GM10266 (cell line): ENCODE measurements at regions not wholly inside any gene's neighbourhood (a gene's known extent, or its start where the extent isn't known, plus 50 kb on each side); places are given as distances from the start of the nearest gene placed in this dataset.

Experiments
- DNase-seq: peaks from one replicate; pipeline ENCODE4 v3.0.0; 2012; ENCODE audit errors: extremely low spot score
- TF ChIP-seq, protein P1 (sequence below): IDR thresholded peaks from 2 replicates; pipeline ENCODE4 v1.5.1; 2012; ENCODE audit warnings: mild to moderate bottlenecking, low read depth; ENCODE audit not compliant: control insufficient read depth, insufficient read depth; ENCODE audit errors: missing control alignments

DNA sequence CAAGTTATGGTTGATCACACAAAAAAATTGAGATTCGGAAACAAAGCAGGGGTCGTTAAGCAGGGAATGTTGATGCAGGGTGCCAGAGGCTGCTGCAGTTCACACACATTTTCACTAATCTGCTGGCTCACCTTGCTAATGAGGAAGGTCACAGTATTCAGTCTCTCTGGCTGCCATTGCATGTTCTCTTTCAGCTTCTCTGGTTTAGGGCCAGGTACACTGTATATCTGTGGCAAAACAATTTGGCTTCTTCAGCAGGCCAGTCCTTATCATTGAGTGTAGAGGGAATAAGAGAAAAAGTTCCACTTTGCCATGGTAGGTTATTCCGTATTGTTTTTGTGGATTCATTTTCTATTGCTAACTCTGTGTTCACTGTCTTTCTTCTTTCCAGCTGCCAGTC lies 283.7 kb upstream of the ANO3 start:
- no peak for DNase-seq
- TF ChIP-seq, protein P1, sequence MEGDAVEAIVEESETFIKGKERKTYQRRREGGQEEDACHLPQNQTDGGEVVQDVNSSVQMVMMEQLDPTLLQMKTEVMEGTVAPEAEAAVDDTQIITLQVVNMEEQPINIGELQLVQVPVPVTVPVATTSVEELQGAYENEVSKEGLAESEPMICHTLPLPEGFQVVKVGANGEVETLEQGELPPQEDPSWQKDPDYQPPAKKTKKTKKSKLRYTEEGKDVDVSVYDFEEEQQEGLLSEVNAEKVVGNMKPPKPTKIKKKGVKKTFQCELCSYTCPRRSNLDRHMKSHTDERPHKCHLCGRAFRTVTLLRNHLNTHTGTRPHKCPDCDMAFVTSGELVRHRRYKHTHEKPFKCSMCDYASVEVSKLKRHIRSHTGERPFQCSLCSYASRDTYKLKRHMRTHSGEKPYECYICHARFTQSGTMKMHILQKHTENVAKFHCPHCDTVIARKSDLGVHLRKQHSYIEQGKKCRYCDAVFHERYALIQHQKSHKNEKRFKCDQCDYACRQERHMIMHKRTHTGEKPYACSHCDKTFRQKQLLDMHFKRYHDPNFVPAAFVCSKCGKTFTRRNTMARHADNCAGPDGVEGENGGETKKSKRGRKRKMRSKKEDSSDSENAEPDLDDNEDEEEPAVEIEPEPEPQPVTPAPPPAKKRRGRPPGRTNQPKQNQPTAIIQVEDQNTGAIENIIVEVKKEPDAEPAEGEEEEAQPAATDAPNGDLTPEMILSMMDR = no peak

DNA sequence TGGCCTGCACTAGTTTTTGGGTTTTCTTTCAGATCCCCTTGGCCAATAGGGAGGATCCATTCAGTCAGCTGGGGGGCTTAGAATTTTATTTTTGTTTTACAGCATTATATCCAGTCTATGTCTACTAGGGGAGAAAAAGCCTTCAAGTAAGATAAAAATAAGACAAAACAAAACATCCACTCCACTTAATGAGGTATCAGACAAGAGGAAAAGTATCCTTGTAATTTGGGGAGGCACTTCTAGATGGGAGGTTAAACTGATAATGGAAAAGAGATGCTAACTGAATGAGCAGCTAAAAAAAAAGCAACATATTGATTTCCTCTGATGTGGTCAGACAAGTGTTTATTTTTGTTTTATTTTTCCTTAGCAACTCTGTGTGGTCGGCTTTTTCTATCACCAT lies 278.0 kb upstream of the ANO3 start:
- no peak for DNase-seq
- TF ChIP-seq, protein P1 = no peak

DNA sequence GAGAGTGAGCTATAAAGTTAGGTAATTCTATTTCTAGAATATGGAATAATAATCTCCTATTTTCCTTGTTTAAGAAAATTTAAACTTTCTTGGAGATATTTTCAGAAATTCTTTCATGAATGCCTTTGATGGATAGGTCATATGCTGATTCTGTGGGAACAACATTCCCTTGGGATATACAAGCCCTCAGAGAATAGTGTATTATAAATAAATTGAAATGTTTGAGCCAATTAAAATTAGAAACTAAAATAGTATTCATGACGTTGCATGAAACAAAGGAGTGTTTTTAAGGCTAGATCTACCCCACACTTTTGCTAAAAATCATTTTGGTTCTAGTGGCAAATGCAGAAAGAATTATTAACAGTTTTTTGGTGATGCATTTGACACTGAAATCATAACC lies 269.3 kb upstream of the ANO3 start:
- TF ChIP-seq, protein P1 = no peak
- no peak for DNase-seq

DNA sequence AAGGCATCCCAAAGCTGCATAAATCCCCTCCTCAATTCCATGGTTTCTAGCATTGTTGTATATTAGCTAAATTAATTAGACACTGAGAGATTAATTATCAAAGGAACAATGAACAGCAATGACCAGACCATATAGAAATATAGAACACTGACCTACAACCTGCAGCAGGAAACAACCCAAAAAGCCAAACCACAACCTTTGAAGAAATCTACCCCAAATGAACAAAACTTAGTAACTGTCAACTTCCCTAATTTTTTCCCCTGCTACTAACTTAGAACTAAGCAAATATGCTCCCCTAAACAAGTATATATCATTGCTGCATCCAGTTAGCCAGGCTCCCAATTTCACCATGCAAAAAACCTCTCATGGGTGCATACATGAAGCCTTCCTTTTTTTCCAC lies 268.0 kb upstream of the ANO3 start:
- TF ChIP-seq, protein P1 = no peak
- no peak for DNase-seq

DNA sequence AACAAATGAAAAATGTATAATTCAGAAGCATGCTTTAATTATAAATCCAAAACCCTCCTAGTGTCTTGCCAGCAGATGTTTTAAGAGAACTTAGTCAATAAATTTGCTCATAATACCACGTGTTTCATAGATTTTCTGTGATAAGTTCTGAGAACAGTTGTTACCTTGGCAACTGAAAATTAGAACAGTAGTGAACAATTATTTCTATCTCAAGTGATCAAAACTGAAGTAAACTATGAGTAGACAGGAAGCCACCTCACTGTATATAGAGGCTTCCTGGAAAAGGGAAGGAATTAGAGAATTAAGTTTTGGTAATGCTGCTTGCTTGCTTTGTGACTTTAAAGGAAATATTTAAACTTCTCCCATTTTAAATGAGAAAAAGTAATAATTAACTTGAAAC lies 266.0 kb upstream of the ANO3 start:
- DNase-seq = no peak
- TF ChIP-seq, protein P1 = no peak

DNA sequence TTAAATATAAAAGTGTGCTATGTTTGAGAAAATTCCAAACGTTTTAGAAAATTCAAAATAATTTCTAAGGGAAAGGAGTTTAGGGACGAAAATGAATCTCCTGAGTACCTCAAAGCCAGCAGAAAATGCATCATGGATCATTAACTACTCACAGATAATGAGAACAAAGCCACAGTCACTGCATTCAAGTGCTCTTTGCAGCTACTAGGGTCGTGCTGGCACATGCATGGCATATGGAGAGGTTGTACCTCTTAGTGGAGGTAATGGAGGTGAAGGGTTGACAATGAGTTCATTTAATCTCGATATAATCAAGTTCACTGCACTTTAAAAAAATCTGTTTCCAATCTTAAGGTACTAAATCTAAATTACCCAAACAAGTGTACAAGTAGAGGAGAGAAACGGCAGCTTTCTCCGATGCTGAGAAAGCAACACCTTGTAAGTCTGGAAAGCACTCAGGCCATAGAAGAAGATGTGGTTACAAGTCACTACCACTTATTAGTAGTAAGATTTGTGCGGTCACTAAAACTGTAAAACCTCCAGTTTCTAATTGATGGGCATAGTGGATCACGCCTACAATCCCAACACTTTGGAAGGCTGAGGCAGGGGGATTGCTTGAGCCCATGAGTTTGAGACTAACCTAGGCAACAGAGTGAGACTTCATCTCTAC lies 261.1 kb upstream of the ANO3 start:
- DNase-seq = no peak
- TF ChIP-seq, protein P1 = no peak

DNA sequence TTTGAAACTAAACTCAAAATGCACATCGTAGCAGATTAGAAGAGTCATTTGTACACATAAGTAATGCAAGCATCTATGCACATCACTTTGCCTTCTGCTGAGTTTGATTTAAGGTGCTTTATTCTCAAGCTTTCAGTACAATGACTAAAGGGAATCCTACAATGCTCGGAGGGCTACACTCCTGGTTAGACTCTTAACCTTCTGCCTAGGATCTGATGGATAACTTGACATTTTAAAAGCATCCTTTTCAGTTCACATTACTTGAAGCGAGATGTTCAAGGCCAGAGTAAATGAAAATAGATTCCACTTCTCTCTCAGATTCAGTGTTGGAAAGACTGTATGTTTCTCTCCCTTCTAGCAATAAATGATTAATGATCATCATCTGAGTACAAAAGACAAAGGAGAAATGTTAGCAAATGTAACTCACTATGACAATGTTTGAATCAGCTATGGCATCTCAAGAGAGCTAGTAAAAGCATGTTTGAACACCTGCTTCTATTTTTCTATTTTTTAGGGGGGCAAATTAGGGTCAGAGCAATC lies 259.2 kb upstream of the ANO3 start:
- TF ChIP-seq, protein P1 = no peak

More for the DNA sequence above, 259.2 kb upstream of the ANO3 start:
- DNase-seq = no peak
